HEK293 (cell line): ENCODE measurements at regions not wholly inside any gene's neighbourhood (a gene's known extent, or its start where the extent isn't known, plus 50 kb on each side); places are given as distances from the start of the nearest gene placed in this dataset.

ENCODE experiments used
- CTCF ChIA-PET: fragments of 350-600 bp; formaldehyde crosslinking; extraction: SDS; loops from one replicate; lab custom pipeline; 2021; ENCODE audit warnings: antibody characterized with exemption; lab: Yijun Ruan, JAX
- POLR2A ChIA-PET: fragments of 300-600 bp; formaldehyde crosslinking; extraction: SDS; loops from one replicate; lab custom pipeline; 2020; ENCODE audit warnings: antibody characterized with exemption, inconsistent platforms; lab: Yijun Ruan, JAX
- H3K27ac ChIP-seq: fragments of 200-500 bp; sonication (Bioruptor generic); 2 replicates; pipeline ENCODE4 v1.5.1; 2014; ENCODE audit warnings: low read depth, low read length, control low read depth, inconsistent platforms; ENCODE audit errors: extremely low read depth
- H3K36me3 ChIP-seq, 2 experiments: fragments of 200-500 bp in 1 of 2; sonication (Bioruptor generic) in 1 of 2; 1 replicate in 1 of 2; 2 replicates in 1 of 2; pipeline ENCODE4 v1.5.1; 2014 to 2017; ENCODE audit warnings: inconsistent platforms in 2 of 2, low read length in 2 of 2; ENCODE audit not compliant: control insufficient read depth in 2 of 2, insufficient read depth in 1 of 2
- H3K4me1 ChIP-seq: fragments of 200-500 bp; sonication (Bioruptor generic); 2 replicates; pipeline ENCODE4 v1.5.1; 2014; ENCODE audit warnings: mild to moderate bottlenecking, low read length, inconsistent platforms; ENCODE audit not compliant: control insufficient read depth, insufficient read depth
- H3K4me3 ChIP-seq: 2 replicates; pipeline ENCODE4 v1.5.1; 2011; ENCODE audit warnings: low read depth, mild to moderate bottlenecking, control low read depth, low read length, moderate library complexity
- H3K9me3 ChIP-seq: fragments of 200-500 bp; sonication (Bioruptor generic); 2 replicates; pipeline ENCODE4 v1.5.1; 2014; ENCODE audit warnings: low read depth, low read length, inconsistent platforms; ENCODE audit not compliant: control insufficient read depth, insufficient read depth
- CTCF ChIP-seq: fragments of 450-650 bp; formaldehyde crosslinking; IDR thresholded peaks from 2 replicates; pipeline ENCODE4 v1.5.1; 2016; ENCODE audit warnings: missing biosample characterization, missing genetic modification characterization
- KLF1 ChIP-seq: fragments of 450-650 bp; formaldehyde crosslinking; IDR thresholded peaks from 2 replicates; pipeline ENCODE4 v1.5.1; 2016; ENCODE audit warnings: missing biosample characterization, missing genetic modification characterization
- MEIS1 ChIP-seq: sonication (generic); formaldehyde crosslinking; IDR thresholded peaks from 2 replicates; pipeline ENCODE4 v1.8.1; 2022; ENCODE audit warnings: missing genetic modification reagents, mild to moderate bottlenecking, borderline replicate concordance
- MZF1 ChIP-seq: fragments of 450-650 bp; formaldehyde crosslinking; IDR thresholded peaks from 2 replicates; pipeline ENCODE4 v1.5.1; 2017; ENCODE audit warnings: missing biosample characterization, missing genetic modification characterization, borderline replicate concordance
- PRDM1 ChIP-seq: fragments of 450-650 bp; formaldehyde crosslinking; IDR thresholded peaks from 2 replicates; pipeline ENCODE4; 2016; ENCODE audit warnings: missing biosample characterization, missing genetic modification characterization
- SP2 ChIP-seq: fragments of 450-650 bp; formaldehyde crosslinking; IDR thresholded peaks from 2 replicates; pipeline ENCODE4 v1.5.1; 2016; ENCODE audit warnings: missing biosample characterization, missing genetic modification characterization
- TCF7L2 ChIP-seq: IDR thresholded peaks from 2 replicates; pipeline ENCODE4 v1.6.1; 2011; ENCODE audit warnings: low read depth, mild to moderate bottlenecking, inconsistent platforms, low read length, moderate library complexity, borderline replicate concordance
- ZBTB1 ChIP-seq: fragments of 450-650 bp; formaldehyde crosslinking; IDR thresholded peaks from 2 replicates; pipeline ENCODE4 v1.5.1; 2016; ENCODE audit warnings: missing biosample characterization, missing genetic modification characterization
- ZBTB7A ChIP-seq: fragments of 450-650 bp; formaldehyde crosslinking; IDR thresholded peaks from 2 replicates; pipeline ENCODE4 v1.5.1; 2016; ENCODE audit warnings: low read depth, missing biosample characterization, missing genetic modification characterization
- ZEB2 ChIP-seq: fragments of 450-650 bp; formaldehyde crosslinking; IDR thresholded peaks from 2 replicates; pipeline ENCODE4 v1.5.1; 2016; ENCODE audit warnings: missing biosample characterization, missing genetic modification characterization
- ZFHX2 ChIP-seq: fragments of 450-650 bp; formaldehyde crosslinking; conservative IDR thresholded peaks from 2 replicates; pipeline ENCODE4 v1.5.1; 2016; ENCODE audit warnings: missing biosample characterization, missing genetic modification characterization
- ZNF133 ChIP-seq: fragments of 450-650 bp; formaldehyde crosslinking; IDR thresholded peaks from 2 replicates; pipeline ENCODE4 v1.5.1; 2016; ENCODE audit warnings: missing biosample characterization, missing genetic modification characterization
- ZNF155 ChIP-seq: fragments of 450-650 bp; formaldehyde crosslinking; IDR thresholded peaks from 2 replicates; pipeline ENCODE4 v1.5.1; 2016; ENCODE audit warnings: missing biosample characterization, missing genetic modification characterization
- ZNF248 ChIP-seq: fragments of 450-650 bp; formaldehyde crosslinking; IDR thresholded peaks from 2 replicates; pipeline ENCODE4 v1.5.1; 2017; ENCODE audit warnings: missing biosample characterization, missing genetic modification characterization
- ZNF530 ChIP-seq: fragments of 450-650 bp; formaldehyde crosslinking; IDR thresholded peaks from 2 replicates; pipeline ENCODE4 v1.5.1; 2016; ENCODE audit warnings: low read depth, missing biosample characterization, missing genetic modification characterization
- ZNF544 ChIP-seq: fragments of 450-650 bp; formaldehyde crosslinking; IDR thresholded peaks from 2 replicates; pipeline ENCODE4 v1.5.0; 2017; ENCODE audit warnings: missing biosample characterization, missing genetic modification characterization
- TF ChIP-seq, protein P1 (sequence below): fragments of 450-650 bp; formaldehyde crosslinking; IDR thresholded peaks from 2 replicates; pipeline ENCODE4 v1.5.1; 2016; ENCODE audit warnings: missing biosample characterization, missing genetic modification characterization

DNA sequence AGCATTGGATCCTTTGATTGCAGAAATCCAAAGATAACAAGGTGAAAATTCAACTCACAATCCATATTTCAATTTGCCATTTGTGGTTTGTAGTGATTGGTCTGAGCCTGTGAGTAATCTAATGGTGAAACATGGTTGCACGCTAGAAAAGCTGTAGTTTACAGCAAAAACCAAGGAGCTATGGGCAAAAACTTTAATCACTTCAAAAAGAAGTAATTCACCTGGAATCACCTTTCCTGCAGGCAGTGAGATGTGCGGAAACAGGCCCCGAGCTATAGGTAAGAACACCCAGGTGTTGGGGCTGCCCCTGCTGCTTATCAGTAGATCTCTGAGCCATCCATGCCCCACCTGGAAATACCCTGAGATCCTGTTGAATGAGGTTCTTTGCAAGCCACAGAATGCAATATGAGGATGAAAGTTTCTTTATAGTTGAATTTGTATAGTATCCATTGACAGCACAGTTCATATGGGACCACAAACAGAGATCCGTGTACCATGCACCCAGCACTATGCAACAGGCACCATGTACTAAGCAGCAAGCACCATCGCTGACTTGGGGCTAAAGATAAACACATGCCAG is 208.2 kb downstream of the SPP2 start:
- H3K9me3 ChIP-seq = no peaks in the 10 kb centered on the region
- H3K36me3 ChIP-seq = no peaks in the 10 kb centered on the region
- POLR2A ChIA-PET = no interaction called here
- H3K4me1 ChIP-seq = no peaks in the 10 kb centered on the region
- H3K27ac ChIP-seq = no peak overlapping the region
- no peak overlapping the region for H3K4me3 ChIP-seq
- TF ChIP-seq KLF1 (tag by site-specific recombination) = no peak
- TF ChIP-seq ZBTB1 = no peak
- no peak for TF ChIP-seq MEIS1
- no peak for TF ChIP-seq ZNF248 (tag by site-specific recombination)
- TF ChIP-seq ZNF133 (tag by site-specific recombination) = no peak
- TF ChIP-seq MZF1 (tag by site-specific recombination) = no peak
- TF ChIP-seq ZBTB7A (tag by site-specific recombination) = no peak
- no peak for TF ChIP-seq TCF7L2
- no peak for TF ChIP-seq ZNF155 (tag by site-specific recombination)
- no peak for TF ChIP-seq SP2 (tag by site-specific recombination)
- TF ChIP-seq ZFHX2 = no peak
- TF ChIP-seq, all 188 proteins: peak for 0
- CTCF ChIA-PET = interaction anchor here (0.6 to 1.7 kb wide), 12 partner anchors 9 to 243 kb away, joined by 3 to 12 read pairs (median 4); no protein-coding TSS in a partner anchor

DNA sequence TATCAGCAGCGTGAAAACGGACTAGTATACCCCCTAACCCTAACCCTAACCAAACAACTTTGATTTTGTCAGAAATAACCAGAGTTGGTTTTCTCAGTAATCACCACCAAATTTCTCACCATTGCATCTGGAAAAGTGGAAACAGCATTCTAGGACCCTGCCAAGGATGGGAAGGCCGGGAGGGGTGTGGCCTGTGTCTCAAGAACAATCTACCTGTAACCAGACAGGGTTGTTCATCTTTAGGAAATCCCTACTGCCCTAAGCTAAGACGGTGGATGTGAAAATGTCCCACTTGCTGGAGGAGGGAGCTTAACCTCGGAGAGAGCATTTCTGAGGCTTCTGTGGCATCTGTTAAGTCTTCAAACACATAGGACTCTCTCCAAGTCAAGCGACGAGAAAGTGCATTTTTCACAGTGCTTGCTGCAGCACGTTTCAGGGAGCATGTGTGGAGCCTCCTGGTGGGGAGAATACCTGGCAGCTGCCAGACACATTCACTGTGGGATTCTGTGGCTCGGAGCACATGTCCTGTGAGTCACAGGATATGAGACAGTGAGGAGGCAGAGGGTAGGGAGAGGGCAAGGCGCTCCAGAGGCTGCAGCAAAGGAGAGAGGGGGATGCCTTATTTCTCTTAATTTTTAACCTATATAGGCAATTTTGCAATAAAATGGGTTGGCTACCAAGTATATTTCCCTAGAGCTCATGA is 207.5 kb downstream of the SPP2 start:
- Histone ChIP-seq H3K4me1 (no peaks in the 10 kb centered on the region), H3K4me3 (no peak overlapping the region), H3K9me3 (no peaks in the 10 kb centered on the region), H3K36me3 (no peaks in the 10 kb centered on the region)
- CTCF ChIA-PET = interaction anchor here (0.5 to 1.7 kb wide), 15 partner anchors 9 to 243 kb away, joined by 3 to 12 read pairs (median 3); no protein-coding TSS in a partner anchor
- TF ChIP-seq PRDM1 (tag by site-specific recombination) (peak; percentile 68), ZNF530 (tag by site-specific recombination) (no peak), CTCF (tag by site-specific recombination) (peak; percentile 64; the same call in 1 of the 2 replicates)
- TF ChIP-seq, all 188 proteins: peak for 2
- H3K27ac ChIP-seq = no peak overlapping the region
- POLR2A ChIA-PET = no interaction called here

GRCh38 chr2:234256516-234256915 is 206.0 kb downstream of the SPP2 start:
- ChIA-PET CTCF (interaction anchor here (1.0 kb wide), 1 partner anchor 32 kb away, joined by 3 read pairs; no protein-coding TSS in a partner anchor), POLR2A (no interaction called here)
- Histone ChIP-seq H3K4me3 (no peak overlapping the region), H3K36me3 (no peaks in the 10 kb centered on the region), H3K9me3 (no peaks in the 10 kb centered on the region), H3K4me1 (no peaks in the 10 kb centered on the region), H3K27ac (no peak overlapping the region)
- TF ChIP-seq, protein P1, sequence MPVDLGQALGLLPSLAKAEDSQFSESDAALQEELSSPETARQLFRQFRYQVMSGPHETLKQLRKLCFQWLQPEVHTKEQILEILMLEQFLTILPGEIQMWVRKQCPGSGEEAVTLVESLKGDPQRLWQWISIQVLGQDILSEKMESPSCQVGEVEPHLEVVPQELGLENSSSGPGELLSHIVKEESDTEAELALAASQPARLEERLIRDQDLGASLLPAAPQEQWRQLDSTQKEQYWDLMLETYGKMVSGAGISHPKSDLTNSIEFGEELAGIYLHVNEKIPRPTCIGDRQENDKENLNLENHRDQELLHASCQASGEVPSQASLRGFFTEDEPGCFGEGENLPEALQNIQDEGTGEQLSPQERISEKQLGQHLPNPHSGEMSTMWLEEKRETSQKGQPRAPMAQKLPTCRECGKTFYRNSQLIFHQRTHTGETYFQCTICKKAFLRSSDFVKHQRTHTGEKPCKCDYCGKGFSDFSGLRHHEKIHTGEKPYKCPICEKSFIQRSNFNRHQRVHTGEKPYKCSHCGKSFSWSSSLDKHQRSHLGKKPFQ = no peak
- TF ChIP-seq CTCF (tag by site-specific recombination) (no peak), ZEB2 (tag by site-specific recombination) (no peak), ZNF544 (tag by site-specific recombination) (no peak)
